ENCODE measurements at regions not wholly inside any gene's neighbourhood (a gene's known extent, or its start where the extent isn't known, plus 50 kb on each side); places are given as distances from the start of the nearest gene placed in this dataset.

GRCh38 chr3:88385090-88385489 is 235.3 kb downstream of the C3orf38 start:
- no peaks in the 10 kb centered on the region for H3K27me3 ChIP-seq (ENCODE audit: insufficient read depth, low read length, poor library complexity, severe bottlenecking)
- Mint-ChIP-seq H3K4me3 (no peak overlapping the region), H3K9me3 (peaks cover 8 to 14% (median 11%) of the 10 kb centered on the region in 5 donors), H3K4me1 (no peaks in the 10 kb centered on the region), H3K36me3 (no peaks in the 10 kb centered on the region), H3K27ac (no peak overlapping the region), H3K27me3 (no peaks in the 10 kb centered on the region)
- no peaks in the 10 kb centered on the region for H3K9me3 ChIP-seq (ENCODE audit: low read length)
- no peaks in the 10 kb centered on the region for H3K36me3 ChIP-seq (ENCODE audit: insufficient read depth, low read length)
- no peaks in the 10 kb centered on the region for H3K4me1 ChIP-seq (ENCODE audit: insufficient read depth, low read length)
- H3K4me3 ChIP-seq (ENCODE audit: low read length) = no peak overlapping the region
- H3K27ac ChIP-seq (ENCODE audit: low read depth, low read length) = no peak overlapping the region
- POLR2A ChIA-PET = no interaction called here
- DNase-seq = no peak
- CTCF ChIA-PET = interaction anchor here (0.6 kb wide), 1 partner anchor 394 kb away, joined by 3 read pairs; no protein-coding TSS in a partner anchor

GRCh38 chr3:88398581-88398980 is 248.8 kb downstream of the C3orf38 start:
- H3K36me3 ChIP-seq (ENCODE audit: insufficient read depth, low read length) = no peaks in the 10 kb centered on the region
- Mint-ChIP-seq H3K4me1 (no peaks in the 10 kb centered on the region), H3K9me3 (peaks cover 2 to 14% (median 3%) of the 10 kb centered on the region in 5 donors), H3K27ac (no peak overlapping the region), H3K4me3 (no peak overlapping the region), H3K36me3 (no peaks in the 10 kb centered on the region), H3K27me3 (no peaks in the 10 kb centered on the region)
- H3K4me1 ChIP-seq (ENCODE audit: insufficient read depth, low read length) = no peaks in the 10 kb centered on the region
- no peak for DNase-seq
- H3K27me3 ChIP-seq (ENCODE audit: insufficient read depth, low read length, poor library complexity, severe bottlenecking) = no peaks in the 10 kb centered on the region
- no peaks in the 10 kb centered on the region for H3K9me3 ChIP-seq (ENCODE audit: low read length)
- no peak overlapping the region for H3K27ac ChIP-seq (ENCODE audit: low read depth, low read length)
- ChIA-PET POLR2A (no interaction called here), CTCF (no interaction called here)
- no peak overlapping the region for H3K4me3 ChIP-seq (ENCODE audit: low read length)

- Mint-ChIP-seq H3K27me3 (no peaks in the 10 kb centered on the region), H3K9me3 (peaks cover 0 to 13% (median 0%) of the 10 kb centered on the region in 5 donors), H3K4me1 (no peaks in the 10 kb centered on the region), H3K4me3 (no peak overlapping the region), H3K27ac (no peak overlapping the region), H3K36me3 (no peaks in the 10 kb centered on the region)
- H3K27me3 ChIP-seq (ENCODE audit: insufficient read depth, low read length, poor library complexity, severe bottlenecking) = no peaks in the 10 kb centered on the region
- no peaks in the 10 kb centered on the region for H3K4me1 ChIP-seq (ENCODE audit: insufficient read depth, low read length)
- DNase-seq = no peak
- no peak overlapping the region for H3K27ac ChIP-seq (ENCODE audit: low read depth, low read length)
- no peak overlapping the region for H3K4me3 ChIP-seq (ENCODE audit: low read length)
- peaks cover 4% of the 10 kb centered on the region for H3K9me3 ChIP-seq (ENCODE audit: low read length)
- POLR2A ChIA-PET = no interaction called here
- no peaks in the 10 kb centered on the region for H3K36me3 ChIP-seq (ENCODE audit: insufficient read depth, low read length)
- CTCF ChIA-PET = no interaction called here
Observed at GRCh38 chr3:88403319-88403718, 253.6 kb downstream of the C3orf38 start.

- Histone ChIP-seq H3K27ac (ENCODE audit: low read depth, low read length) (no peak overlapping the region), H3K4me3 (ENCODE audit: low read length) (no peak overlapping the region), H3K4me1 (ENCODE audit: insufficient read depth, low read length) (no peaks in the 10 kb centered on the region), H3K9me3 (ENCODE audit: low read length) (peaks cover 4% of the 10 kb centered on the region), H3K36me3 (ENCODE audit: insufficient read depth, low read length) (no peaks in the 10 kb centered on the region), H3K27me3 (ENCODE audit: insufficient read depth, low read length, poor library complexity, severe bottlenecking) (no peaks in the 10 kb centered on the region)
- no peaks in the 10 kb centered on the region for H3K36me3 Mint-ChIP-seq
- no peak for DNase-seq
- H3K27ac Mint-ChIP-seq = no peak overlapping the region
- CTCF ChIA-PET = no interaction called here
- POLR2A ChIA-PET = no interaction called here
- H3K27me3 Mint-ChIP-seq = no peaks in the 10 kb centered on the region
- H3K9me3 Mint-ChIP-seq = peaks cover 0 to 4% (median 1%) of the 10 kb centered on the region in 5 donors
- no peaks in the 10 kb centered on the region for H3K4me1 Mint-ChIP-seq
- H3K4me3 Mint-ChIP-seq = no peak overlapping the region
Observed at GRCh38 chr3:88408097-88408496, 258.3 kb downstream of the C3orf38 start.

GRCh38 chr3:88408935-88409334 is 259.2 kb downstream of the C3orf38 start:
- no peaks in the 10 kb centered on the region for H3K27me3 Mint-ChIP-seq
- no peak overlapping the region for H3K27ac Mint-ChIP-seq
- no peaks in the 10 kb centered on the region for H3K4me1 ChIP-seq (ENCODE audit: insufficient read depth, low read length)
- H3K4me3 Mint-ChIP-seq = no peak overlapping the region
- H3K4me1 Mint-ChIP-seq = no peaks in the 10 kb centered on the region
- peaks cover 4% of the 10 kb centered on the region for H3K9me3 ChIP-seq (ENCODE audit: low read length)
- no peaks in the 10 kb centered on the region for H3K36me3 ChIP-seq (ENCODE audit: insufficient read depth, low read length)
- peaks cover 0 to 4% (median 1%) of the 10 kb centered on the region in 5 donors for H3K9me3 Mint-ChIP-seq
- CTCF ChIA-PET = no interaction called here
- no peaks in the 10 kb centered on the region for H3K27me3 ChIP-seq (ENCODE audit: insufficient read depth, low read length, poor library complexity, severe bottlenecking)
- H3K36me3 Mint-ChIP-seq = no peaks in the 10 kb centered on the region
- POLR2A ChIA-PET = no interaction called here
- H3K4me3 ChIP-seq (ENCODE audit: low read length) = no peak overlapping the region
- no peak overlapping the region for H3K27ac ChIP-seq (ENCODE audit: low read depth, low read length)
- DNase-seq = no peak

- no peaks in the 10 kb centered on the region for H3K4me1 Mint-ChIP-seq
- H3K9me3 Mint-ChIP-seq = peaks cover 0 to 4% (median 1%) of the 10 kb centered on the region in 5 donors
- Histone ChIP-seq H3K4me1 (ENCODE audit: insufficient read depth, low read length) (no peaks in the 10 kb centered on the region), H3K27me3 (ENCODE audit: insufficient read depth, low read length, poor library complexity, severe bottlenecking) (no peaks in the 10 kb centered on the region), H3K9me3 (ENCODE audit: low read length) (peaks cover 3% of the 10 kb centered on the region), H3K4me3 (ENCODE audit: low read length) (no peak overlapping the region), H3K36me3 (ENCODE audit: insufficient read depth, low read length) (no peaks in the 10 kb centered on the region), H3K27ac (ENCODE audit: low read depth, low read length) (no peak overlapping the region)
- no peaks in the 10 kb centered on the region for H3K36me3 Mint-ChIP-seq
- H3K27me3 Mint-ChIP-seq = no peaks in the 10 kb centered on the region
- ChIA-PET POLR2A (no interaction called here), CTCF (no interaction called here)
- DNase-seq = no peak
- H3K27ac Mint-ChIP-seq = no peak overlapping the region
- no peak overlapping the region for H3K4me3 Mint-ChIP-seq
Observed at GRCh38 chr3:88410259-88410658, 260.5 kb downstream of the C3orf38 start.

GRCh38 chr3:88412346-88412745 is 262.6 kb downstream of the C3orf38 start:
- no peaks in the 10 kb centered on the region for H3K36me3 ChIP-seq (ENCODE audit: insufficient read depth, low read length)
- no peaks in the 10 kb centered on the region for H3K27me3 ChIP-seq (ENCODE audit: insufficient read depth, low read length, poor library complexity, severe bottlenecking)
- H3K36me3 Mint-ChIP-seq = no peaks in the 10 kb centered on the region
- DNase-seq = no peak
- H3K27ac Mint-ChIP-seq = no peak overlapping the region
- no peaks in the 10 kb centered on the region for H3K4me1 ChIP-seq (ENCODE audit: insufficient read depth, low read length)
- ChIA-PET CTCF (no interaction called here), POLR2A (no interaction called here)
- H3K27ac ChIP-seq (ENCODE audit: low read depth, low read length) = no peak overlapping the region
- H3K4me1 Mint-ChIP-seq = no peaks in the 10 kb centered on the region
- no peak overlapping the region for H3K4me3 Mint-ChIP-seq
- no peak overlapping the region for H3K4me3 ChIP-seq (ENCODE audit: low read length)
- peaks cover 0 to 4% (median 1%) of the 10 kb centered on the region in 5 donors for H3K9me3 Mint-ChIP-seq
- H3K9me3 ChIP-seq (ENCODE audit: low read length) = no peaks in the 10 kb centered on the region
- no peaks in the 10 kb centered on the region for H3K27me3 Mint-ChIP-seq

- Mint-ChIP-seq H3K9me3 (peaks cover 0 to 5% (median 0%) of the 10 kb centered on the region in 5 donors), H3K27me3 (peaks cover 0 to 3% of the 10 kb centered on the region in 2 donors), H3K27ac (no peak overlapping the region), H3K4me3 (no peak overlapping the region), H3K36me3 (no peaks in the 10 kb centered on the region), H3K4me1 (no peaks in the 10 kb centered on the region)
- ChIA-PET CTCF (no interaction called here), POLR2A (no interaction called here)
- no peaks in the 10 kb centered on the region for H3K4me1 ChIP-seq (ENCODE audit: insufficient read depth, low read length)
- H3K9me3 ChIP-seq (ENCODE audit: low read length) = no peaks in the 10 kb centered on the region
- no peak for DNase-seq
- no peaks in the 10 kb centered on the region for H3K36me3 ChIP-seq (ENCODE audit: insufficient read depth, low read length)
- no peak overlapping the region for H3K27ac ChIP-seq (ENCODE audit: low read depth, low read length)
- H3K4me3 ChIP-seq (ENCODE audit: low read length) = no peak overlapping the region
- H3K27me3 ChIP-seq (ENCODE audit: insufficient read depth, low read length, poor library complexity, severe bottlenecking) = no peaks in the 10 kb centered on the region
Observed at GRCh38 chr3:88416436-88416835, 266.7 kb downstream of the C3orf38 start.

- Mint-ChIP-seq H3K27ac (no peak overlapping the region), H3K27me3 (peaks cover 0 to 3% of the 10 kb centered on the region in 2 donors), H3K4me3 (no peak overlapping the region), H3K4me1 (no peaks in the 10 kb centered on the region), H3K9me3 (peaks cover 0 to 5% (median 2%) of the 10 kb centered on the region in 5 donors), H3K36me3 (no peaks in the 10 kb centered on the region)
- Histone ChIP-seq H3K27ac (ENCODE audit: low read depth, low read length) (no peak overlapping the region), H3K4me3 (ENCODE audit: low read length) (no peak overlapping the region), H3K36me3 (ENCODE audit: insufficient read depth, low read length) (no peaks in the 10 kb centered on the region), H3K4me1 (ENCODE audit: insufficient read depth, low read length) (no peaks in the 10 kb centered on the region), H3K9me3 (ENCODE audit: low read length) (no peaks in the 10 kb centered on the region), H3K27me3 (ENCODE audit: insufficient read depth, low read length, poor library complexity, severe bottlenecking) (no peaks in the 10 kb centered on the region)
- ChIA-PET POLR2A (no interaction called here), CTCF (no interaction called here)
- DNase-seq = no peak
Observed at GRCh38 chr3:88418219-88418618, 268.5 kb downstream of the C3orf38 start.
